NCI-H187 treated with DMSO at 0.1 percent for 48 hours (cell line): ENCODE measurements at regions not wholly inside any gene's neighbourhood (a gene's known extent, or its start where the extent isn't known, plus 50 kb on each side); places are given as distances from the start of the nearest gene placed in this dataset.

Source experiments
- DNase-seq: peaks from one replicate; lab custom pipeline; 2025; lab: John Stamatoyannopoulos, UW

- no peak for DNase-seq
Measured at GRCh38 chr1:117678246-117678977, 72.6 kb downstream of the TENT5C start.

DNA sequence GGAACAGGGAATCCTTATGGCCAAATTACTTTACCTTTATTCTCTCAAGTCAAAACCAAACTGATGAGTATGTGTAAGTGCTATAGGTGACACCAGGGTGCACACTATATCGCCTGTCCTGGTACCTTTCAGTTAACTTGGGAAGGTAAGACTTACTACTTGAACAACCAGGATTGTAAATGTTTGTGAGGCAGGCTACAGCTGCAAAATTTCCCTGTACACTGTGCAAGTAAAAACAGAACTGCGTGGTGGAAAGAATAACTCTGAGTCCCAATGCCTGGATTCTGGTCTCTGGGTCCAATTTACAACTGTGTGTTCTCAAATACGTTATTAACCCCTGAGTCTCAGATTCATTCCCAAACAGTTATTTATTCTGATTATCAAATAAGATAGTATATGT lies 73.5 kb downstream of the TENT5C start:
- no peak for DNase-seq

DNA sequence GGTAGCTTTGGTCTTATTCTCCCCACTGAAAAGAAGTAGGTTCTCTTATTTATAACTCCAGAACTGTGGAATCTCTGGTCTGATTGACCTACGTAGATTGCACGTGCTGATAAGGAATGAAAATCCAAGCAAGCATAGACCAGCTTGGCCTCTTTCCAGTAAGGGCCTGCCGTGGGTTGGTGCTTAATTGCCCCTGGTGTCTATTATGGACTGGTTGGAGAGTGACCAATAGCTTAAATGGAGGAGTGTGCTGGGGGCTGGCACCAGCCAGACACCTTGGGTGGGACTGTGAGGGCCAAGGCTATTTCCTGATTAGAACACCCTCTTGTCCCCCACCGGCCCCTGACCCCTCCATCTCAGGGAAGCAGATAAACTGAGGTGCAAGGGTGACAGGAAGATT lies 74.0 kb downstream of the TENT5C start:
- no peak for DNase-seq

DNA sequence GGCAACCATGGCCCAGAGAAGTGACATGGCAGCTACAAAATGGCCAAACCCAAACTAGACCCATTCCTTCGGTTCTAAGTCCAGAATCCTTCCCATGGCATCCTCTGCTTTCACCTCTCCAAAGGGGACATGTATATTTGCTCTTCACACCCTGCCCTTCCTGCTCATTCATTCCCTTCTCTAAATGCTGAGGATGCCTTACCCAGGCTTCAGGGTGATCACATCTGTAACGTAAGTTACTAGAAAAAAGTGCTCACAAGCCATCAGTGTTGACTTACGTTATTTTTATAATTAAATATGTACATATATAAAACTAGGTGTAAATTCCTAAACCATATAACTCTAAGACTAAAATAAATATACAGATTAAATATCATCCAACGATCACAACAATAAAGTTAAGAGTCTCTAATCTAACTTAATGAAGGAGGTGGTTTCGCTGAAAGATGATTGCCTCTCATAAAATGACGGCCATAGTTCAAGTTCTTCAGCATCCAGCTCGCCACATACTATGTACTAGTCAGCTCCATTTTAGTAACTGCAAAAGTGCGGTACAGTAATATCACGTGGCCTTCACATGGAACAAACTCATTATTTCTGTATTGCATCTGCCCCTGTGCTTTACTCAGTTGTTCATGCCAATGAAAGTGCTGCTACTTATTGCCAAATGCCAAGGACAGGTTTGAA lies 74.6 kb downstream of the TENT5C start:
- DNase-seq, result no peak

GRCh38 chr1:117681093-117681900 lies 75.4 kb downstream of the TENT5C start:
- DNase-seq, result no peak

- DNase-seq, result no peak
Measured at GRCh38 chr1:117681901-117682250, 76.0 kb downstream of the TENT5C start.

GRCh38 chr1:117682372-117682771 lies 76.5 kb downstream of the TENT5C start:
- no peak for DNase-seq

- DNase-seq, result no peak
Measured at GRCh38 chr1:117683571-117684285, 77.9 kb downstream of the TENT5C start.

DNA sequence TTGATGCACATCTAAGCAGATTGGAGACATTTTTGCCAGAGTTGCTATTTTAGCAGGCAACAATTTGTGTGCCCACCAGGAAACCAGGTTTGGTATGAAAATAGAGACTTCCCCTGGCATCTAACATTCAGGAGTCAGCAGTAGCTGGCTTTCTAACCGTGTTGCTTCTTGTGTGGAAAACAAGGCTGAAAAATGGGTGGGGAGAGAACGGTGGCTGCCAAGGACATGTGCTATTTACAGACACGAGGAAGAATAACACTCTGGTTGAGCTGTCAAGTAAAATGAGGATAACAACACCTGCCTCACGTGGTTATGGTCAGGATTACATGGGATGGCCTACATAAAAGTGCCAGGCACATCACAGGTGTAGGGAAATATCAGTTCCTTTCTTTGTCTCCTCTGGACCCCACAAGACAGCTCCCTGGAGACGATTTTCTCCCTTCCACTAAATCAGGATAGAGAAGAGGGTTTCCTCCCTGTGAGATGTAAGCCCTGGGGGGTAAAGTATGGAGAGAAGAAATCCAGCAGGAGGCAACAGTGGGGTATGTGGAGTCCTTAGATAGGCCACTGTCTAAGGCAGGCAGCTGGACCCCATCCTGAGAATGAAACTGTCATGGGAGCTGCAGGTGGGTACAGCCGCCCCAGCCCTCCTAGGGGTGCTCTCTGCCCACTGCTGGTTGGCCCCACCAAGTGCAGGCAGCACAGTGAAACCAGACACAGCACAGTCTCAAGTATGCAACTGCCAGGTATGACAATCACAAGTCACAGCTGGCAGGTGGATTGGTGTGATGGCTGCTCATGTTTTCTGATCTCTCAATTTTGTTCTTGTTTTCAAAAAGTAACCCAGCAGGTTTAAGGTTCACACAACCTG lies 80.3 kb downstream of the TENT5C start:
- DNase-seq, result no peak

DNA sequence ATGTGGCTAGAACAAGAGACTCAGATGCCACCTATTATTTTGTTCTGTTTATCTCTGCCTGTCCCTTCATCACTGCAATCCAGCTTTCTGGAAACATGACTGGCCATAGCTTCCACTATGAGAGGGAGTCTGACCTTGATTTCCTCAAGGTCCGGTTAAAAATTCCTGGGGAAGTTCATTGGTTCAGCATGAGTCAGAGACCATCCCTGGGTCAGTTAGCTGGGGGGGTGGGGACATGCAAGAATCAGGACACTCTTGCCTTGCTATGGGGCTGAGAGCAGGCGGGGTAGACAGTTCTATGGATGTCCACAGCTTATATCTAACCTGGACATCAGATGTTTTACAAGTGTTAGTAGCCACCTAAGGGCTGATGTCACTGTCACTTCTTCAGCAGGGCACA lies 81.1 kb downstream of the TENT5C start:
- no peak for DNase-seq

DNA sequence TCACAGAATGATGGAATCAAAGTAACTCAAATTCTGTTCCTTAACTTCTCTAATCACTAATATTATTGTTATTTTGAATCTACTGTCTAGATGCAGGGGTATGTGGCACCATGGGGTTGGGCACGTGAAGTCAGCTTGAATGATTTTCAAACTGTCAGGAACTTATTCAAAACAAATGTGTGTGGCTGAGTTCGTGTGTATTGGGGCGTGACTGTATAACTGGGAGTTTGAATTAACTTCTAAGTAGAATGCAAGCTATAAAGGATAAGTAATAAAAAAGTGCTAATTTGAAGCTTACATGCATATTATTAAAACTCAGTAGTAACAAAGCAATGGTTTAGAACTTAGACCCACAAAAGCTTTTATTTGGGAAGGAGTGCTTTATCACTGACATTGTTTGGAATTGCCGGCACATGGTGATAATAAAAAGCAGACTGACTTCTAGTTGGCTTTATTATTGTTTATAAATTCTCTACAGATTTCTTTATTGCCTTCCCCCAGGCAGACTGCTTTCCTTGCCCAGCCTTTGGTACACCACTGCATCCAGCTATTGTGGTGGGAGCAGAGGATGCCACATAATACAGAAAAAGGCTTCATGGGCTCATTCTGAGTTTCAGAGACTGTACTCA lies 84.3 kb downstream of the TENT5C start:
- no peak for DNase-seq

GRCh38 chr1:117691942-117692341 lies 86.1 kb downstream of the TENT5C start:
- DNase-seq, result no peak

GRCh38 chr1:117694543-117694942 lies 88.7 kb downstream of the TENT5C start:
- DNase-seq, result no peak

DNA sequence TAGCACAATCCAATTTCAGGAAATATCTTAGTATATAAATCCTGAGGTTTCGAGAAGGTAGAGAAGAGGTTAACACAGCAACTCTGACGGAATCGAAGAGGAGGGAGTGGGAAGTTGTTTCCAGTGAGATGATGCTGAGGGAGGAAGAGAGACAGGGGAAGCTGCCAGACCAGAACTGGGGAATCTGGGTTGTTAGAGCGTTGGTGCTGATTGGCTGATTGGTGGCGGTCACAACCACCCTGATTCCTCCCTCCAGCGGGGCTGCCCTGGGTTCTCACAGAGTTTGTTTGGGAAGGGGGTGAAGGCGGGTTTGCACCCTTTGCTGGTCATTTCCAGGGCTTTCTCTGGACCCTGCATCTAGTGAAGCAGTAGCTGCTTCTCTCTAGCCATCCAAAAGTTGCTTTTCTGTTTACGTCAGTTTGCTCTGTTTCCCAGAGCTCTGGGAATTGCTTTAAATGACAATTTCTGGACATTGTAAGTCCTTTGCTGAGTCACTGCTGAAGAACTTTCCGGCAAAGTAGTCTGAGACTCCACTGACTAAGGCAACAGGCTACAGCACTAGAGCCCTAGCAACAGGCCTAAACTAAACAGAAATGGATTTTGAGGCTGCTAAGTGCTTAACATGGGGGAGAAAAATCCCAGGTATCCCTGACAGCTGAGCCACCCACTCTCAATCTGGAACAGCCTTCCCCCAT lies 90.1 kb downstream of the TENT5C start:
- no peak for DNase-seq

- DNase-seq, result no peak
Measured at GRCh38 chr1:117696561-117696960, 90.7 kb downstream of the TENT5C start.

- no peak for DNase-seq
Measured at GRCh38 chr1:117697220-117697781, 91.5 kb downstream of the TENT5C start.

- no peak for DNase-seq
Measured at GRCh38 chr1:117698398-117699160, 92.7 kb downstream of the TENT5C start.

DNA sequence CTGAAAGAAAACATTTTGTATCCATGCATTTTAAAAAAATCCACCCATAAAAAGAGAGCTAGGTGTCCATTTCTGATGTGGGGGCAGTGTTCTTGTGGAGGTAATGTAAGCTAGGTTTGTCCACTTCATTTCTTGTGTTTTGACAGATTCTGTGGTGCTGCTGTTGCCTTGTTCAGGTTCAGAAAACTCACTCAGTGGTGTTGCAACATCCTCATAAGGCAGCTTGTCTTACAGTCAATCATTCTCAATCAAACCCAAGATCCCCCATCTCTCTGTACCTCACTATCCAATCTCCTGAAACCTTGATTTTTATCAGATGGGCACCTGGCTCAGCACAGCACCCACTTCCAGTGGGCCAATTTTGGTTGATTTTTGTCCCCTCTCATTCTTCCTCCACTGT lies 94.1 kb downstream of the TENT5C start:
- no peak for DNase-seq

DNA sequence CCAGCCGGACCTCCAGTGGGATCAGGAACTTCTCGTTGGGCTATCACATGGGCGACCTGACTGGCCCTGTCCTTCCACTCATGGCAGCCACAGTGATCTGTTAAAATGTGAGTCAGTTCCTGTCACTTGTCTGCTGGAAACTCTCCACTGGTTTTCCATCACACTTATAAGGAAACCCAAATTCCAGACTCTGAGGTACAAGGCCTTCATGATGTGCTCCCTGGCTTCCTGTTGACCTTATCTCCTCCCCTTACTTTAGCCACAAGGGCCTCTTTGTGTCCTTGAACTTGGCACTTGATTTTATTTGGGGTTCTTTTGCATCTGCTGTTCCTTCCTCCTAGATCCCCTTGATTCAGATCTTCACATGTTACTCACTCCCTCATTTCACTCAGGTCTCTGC lies 96.8 kb downstream of the TENT5C start:
- DNase-seq, result no peak
